PC-9 (cell line): ENCODE measurements at regions not wholly inside any gene's neighbourhood (a gene's known extent, or its start where the extent isn't known, plus 50 kb on each side); places are given as distances from the start of the nearest gene placed in this dataset.

Experiments
- CTCF ChIP-seq: fragments of 200-600 bp; sonication (generic); conservative IDR thresholded peaks from 2 replicates; pipeline ENCODE4 v1.6.1; 2017; ENCODE audit warnings: mixed run types, antibody characterized with exemption, mild to moderate bottlenecking, moderate library complexity
- EZH2 ChIP-seq: fragments of 200-600 bp; sonication (generic); IDR thresholded peaks from 2 replicates; pipeline ENCODE4 v1.8.0; 2017; ENCODE audit warnings: antibody characterized with exemption, low read depth

- TF ChIP-seq CTCF (no peak), EZH2 (no peak)
Measured at GRCh38 chr2:120620025-120620793, 115.5 kb upstream of the GLI2 start.
